Pancreas (tissue), 10 donors: ENCODE measurements at regions not wholly inside any gene's neighbourhood (a gene's known extent, or its start where the extent isn't known, plus 50 kb on each side); places are given as distances from the start of the nearest gene placed in this dataset.
A peak's percentile ranks its signal among the peaks of the same experiment; 100 is the strongest.

Source experiments
- ATAC-seq, 4 donors: fragments of 200-7000 bp; cut with Tn5 transposase; one replicate each; pipeline versions ENCODE4 v1.8.0 to v1.9.1; 2020; ENCODE audit warnings: mild to moderate bottlenecking in 4 of 4, moderate library complexity in 4 of 4
- DNase-seq, 6 donors: peaks; one replicate each; pipeline ENCODE4 v3.0.0-alpha.2; 2020
- FAIRE-seq: peaks from 2 replicates; lab custom pipeline; 2012; peaks lifted over from hg19 to GRCh38; lab: Jason Lieb, UNC
- H3K27ac ChIP-seq, 4 donors: fragments of 200-600 bp; sonication (generic); 1 replicate in 3 of 4; 2 replicates in 1 of 4; pipeline versions ENCODE4 v1.5.0 to v1.8.0; 2020
- H3K27me3 ChIP-seq, 4 donors: fragments of 200-600 bp; one replicate each; pipeline ENCODE4 v1.8.0; 2021
- H3K36me3 ChIP-seq, 3 donors: fragments of 200-600 bp; sonication (generic) in 1 of 3; one replicate each; pipeline versions ENCODE4 v1.5.0 to v1.8.0; 2020 to 2021
- H3K4me1 ChIP-seq, 3 donors: fragments of 200-600 bp; one replicate each; pipeline ENCODE4 v1.8.0; 2021
- H3K4me3 ChIP-seq, 4 donors: fragments of 200-600 bp; sonication (generic) in 2 of 4; one replicate each; pipeline versions ENCODE4 v1.5.0 to v1.8.0; 2020 to 2021
- H3K9me3 ChIP-seq, 4 donors: fragments of 200-600 bp; one replicate each; pipeline ENCODE4 v1.8.0; 2021
- WGBS, 2 donors: extraction: QIAGEN DNeasy Blood & Tissue Kit; methylation state at CpG; one replicate each; pipeline ENCODE4 v1.1.7; 2013; 5-methylcytosine and 5-hydroxymethylcytosine counted together
- intact Hi-C, 3 donors: fragments of 100-400 bp; cut with DNase I; formaldehyde crosslinking; loops; one replicate each; pipeline versions ENCODE4 v1.11.1 to v1.14.2; 2022
- TF ChIP-seq, protein P1 (sequence below), 4 donors: fragments of 200-600 bp; sonication (generic) in 3 of 4; IDR thresholded peaks; one replicate each; pipeline versions ENCODE4 v1.5.0 to v1.8.0; 2021; ENCODE audit warnings: antibody characterized with exemption in 4 of 4
- donor health status: healthy with polysubstance abuse.
- donor health status: DM: no; HTN: no; CAD: no; lungs with moderate emphysema.
- donor health status: DM: no; HTN: no; CAD: no.
- donor health status: control.
- donor health status: control.
- donor health status: Bipolar disorder and iron deficiency.
- donor health status: DM: yes; HTN: yes; CAD: no.
- donor health status: DM: no; HTN: no; CAD: no.
- donor health status: DM: no; HTN: no; CAD: no.
- donor health status: DM: yes; HTN: yes; CAD: no.

DNA sequence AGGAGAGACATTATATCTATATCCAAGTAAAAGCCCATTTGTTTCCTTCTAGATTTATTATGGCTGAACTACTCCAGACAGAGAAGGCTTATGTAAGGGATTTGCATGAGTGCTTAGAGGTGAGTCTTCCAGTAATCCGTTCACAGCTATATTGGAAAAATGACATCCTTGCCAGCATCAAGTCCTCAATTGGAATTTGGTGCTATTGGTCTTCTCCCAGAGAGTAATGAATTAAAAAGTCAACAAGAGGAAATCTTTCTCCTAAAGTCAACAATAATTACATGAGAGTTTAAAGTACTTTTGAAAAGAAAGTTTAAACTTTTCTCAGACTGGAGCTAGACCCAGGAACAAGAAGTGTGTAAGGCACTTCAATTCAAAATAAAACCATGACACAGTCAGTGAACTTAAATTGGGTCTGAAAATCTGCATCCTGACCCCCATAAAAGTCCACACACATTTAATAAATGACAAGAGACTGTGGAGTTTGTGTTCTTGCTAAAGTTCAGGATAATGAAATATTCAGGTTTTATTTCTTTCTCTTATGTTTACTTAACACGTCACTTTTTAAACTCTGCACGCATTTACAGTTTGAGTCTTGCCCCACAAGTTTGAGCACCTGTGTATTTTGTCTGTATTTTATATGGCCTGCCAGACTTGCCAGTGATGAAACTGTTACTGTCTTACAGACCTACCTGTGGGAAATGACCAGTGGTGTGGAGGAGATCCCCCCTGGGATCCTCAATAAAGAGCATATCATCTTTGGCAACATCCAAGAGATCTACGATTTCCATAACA, 268.2 kb upstream of the UMPS start:
- H3K4me3 ChIP-seq = no peak overlapping the region
- no peak overlapping the region for H3K27ac ChIP-seq
- ATAC-seq (no peak), DNase-seq (no peak), FAIRE-seq (no peak)
- H3K9me3 ChIP-seq = no peaks in the 10 kb centered on the region
- TF ChIP-seq, protein P1, sequence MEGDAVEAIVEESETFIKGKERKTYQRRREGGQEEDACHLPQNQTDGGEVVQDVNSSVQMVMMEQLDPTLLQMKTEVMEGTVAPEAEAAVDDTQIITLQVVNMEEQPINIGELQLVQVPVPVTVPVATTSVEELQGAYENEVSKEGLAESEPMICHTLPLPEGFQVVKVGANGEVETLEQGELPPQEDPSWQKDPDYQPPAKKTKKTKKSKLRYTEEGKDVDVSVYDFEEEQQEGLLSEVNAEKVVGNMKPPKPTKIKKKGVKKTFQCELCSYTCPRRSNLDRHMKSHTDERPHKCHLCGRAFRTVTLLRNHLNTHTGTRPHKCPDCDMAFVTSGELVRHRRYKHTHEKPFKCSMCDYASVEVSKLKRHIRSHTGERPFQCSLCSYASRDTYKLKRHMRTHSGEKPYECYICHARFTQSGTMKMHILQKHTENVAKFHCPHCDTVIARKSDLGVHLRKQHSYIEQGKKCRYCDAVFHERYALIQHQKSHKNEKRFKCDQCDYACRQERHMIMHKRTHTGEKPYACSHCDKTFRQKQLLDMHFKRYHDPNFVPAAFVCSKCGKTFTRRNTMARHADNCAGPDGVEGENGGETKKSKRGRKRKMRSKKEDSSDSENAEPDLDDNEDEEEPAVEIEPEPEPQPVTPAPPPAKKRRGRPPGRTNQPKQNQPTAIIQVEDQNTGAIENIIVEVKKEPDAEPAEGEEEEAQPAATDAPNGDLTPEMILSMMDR (IDR thresholded peaks at IDR 0.05) = no peak
- H3K36me3 ChIP-seq = no peaks in the 10 kb centered on the region
- no peaks in the 10 kb centered on the region for H3K27me3 ChIP-seq
- peaks cover 0 to 7% (median 4%) of the 10 kb centered on the region in 3 donors for H3K4me1 ChIP-seq
- WGBS, 2 donors = 72 to 83% methylated on average over 4 of the region's 4 CpGs
- intact Hi-C loops = loop anchor here in 1 of 3 donors (10.0 kb wide), 1 partner anchor 107 kb away; no protein-coding TSS in a partner anchor

DNA sequence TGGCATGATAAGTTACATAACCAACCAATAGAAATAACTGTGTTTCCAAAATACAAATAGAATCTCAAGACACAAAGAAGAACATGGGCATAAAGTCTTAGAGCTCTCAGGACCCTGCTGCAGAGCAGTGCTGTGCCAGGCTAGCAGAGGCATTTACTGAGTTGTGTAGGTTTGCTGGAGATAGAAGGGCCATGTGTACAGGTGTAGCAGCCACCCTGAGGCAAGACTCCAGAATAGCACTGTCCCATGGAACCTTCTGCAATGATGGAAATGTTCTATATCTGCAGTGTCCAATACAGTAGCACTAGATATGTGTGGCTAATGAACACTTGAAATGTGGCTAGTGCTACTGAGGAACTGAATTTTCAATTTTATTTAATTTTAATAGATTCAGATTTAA, 267.0 kb upstream of the UMPS start:
- intact Hi-C loops = loop anchor here in 1 of 3 donors (10.0 kb wide), 1 partner anchor 108 kb away; no protein-coding TSS in a partner anchor
- FAIRE-seq = no peak
- TF ChIP-seq, protein P1 (IDR thresholded peaks at IDR 0.05) = no peak

DNA sequence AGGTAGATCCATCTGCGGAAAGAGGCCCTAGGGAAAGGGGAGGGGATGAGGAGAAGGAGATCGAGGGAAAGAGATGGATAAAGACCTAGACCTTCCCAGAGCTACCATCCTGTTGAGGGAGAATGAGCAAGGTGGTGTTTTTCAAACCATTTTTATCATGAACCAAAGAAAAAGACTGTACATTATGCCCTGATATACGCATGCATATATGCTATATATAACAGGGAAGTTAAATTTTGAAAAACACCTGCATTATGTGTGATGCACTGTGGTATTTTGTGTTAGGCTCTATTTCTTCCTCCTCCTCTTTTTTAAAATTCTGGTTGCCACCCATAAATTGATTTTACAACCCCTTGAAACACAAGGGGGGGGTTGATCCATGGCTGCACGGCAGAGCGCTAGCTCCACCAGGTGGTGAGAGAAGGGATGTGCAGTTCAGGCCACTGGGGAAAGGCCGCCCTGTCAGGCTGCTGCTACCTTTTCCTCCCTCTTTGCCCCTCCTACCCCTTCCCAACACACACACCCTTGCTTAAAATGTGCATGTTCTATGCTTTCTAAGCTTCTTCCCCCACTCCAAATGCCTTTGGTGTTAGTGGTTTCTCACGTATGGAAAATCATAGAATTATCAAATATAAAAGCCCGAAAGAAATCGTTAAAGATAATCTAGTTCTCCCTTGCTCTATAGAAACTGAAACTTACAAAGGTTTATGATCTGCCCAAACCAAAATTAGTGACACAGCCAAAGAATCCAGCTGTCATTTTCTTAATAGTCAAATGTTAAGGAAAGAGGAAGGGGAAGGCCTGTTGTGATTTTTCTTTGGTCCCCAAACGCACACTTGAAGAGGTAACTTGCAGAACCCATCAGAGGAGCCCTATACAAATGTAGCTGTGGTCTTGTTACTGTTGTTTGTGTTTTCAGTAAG, 262.0 kb upstream of the UMPS start:
- ATAC-seq (peak; percentile 83 to 94 (median 90)), FAIRE-seq (no peak), DNase-seq (peak in 5 of 6 donors; percentile 26 to 74 (median 59))
- 68 to 71% methylated on average over 10 of the region's 10 CpGs for WGBS, 2 donors
- H3K4me3 ChIP-seq = no peak overlapping the region
- H3K9me3 ChIP-seq = no peaks in the 10 kb centered on the region
- peaks cover 0 to 7% (median 4%) of the 10 kb centered on the region in 3 donors for H3K4me1 ChIP-seq
- TF ChIP-seq, protein P1 (IDR thresholded peaks at IDR 0.05) = peak; percentile 77 to 94 (median 88)
- no peak overlapping the region for H3K27ac ChIP-seq
- intact Hi-C loops = loop anchor here in 1 of 3 donors (10.0 kb wide), 1 partner anchor 113 kb away; no protein-coding TSS in a partner anchor
- H3K36me3 ChIP-seq = no peaks in the 10 kb centered on the region
- H3K27me3 ChIP-seq = no peaks in the 10 kb centered on the region

More for the DNA sequence above, 267.0 kb upstream of the UMPS start:
- DNase-seq (no peak), ATAC-seq (no peak)
- Histone ChIP-seq H3K4me3 (no peak overlapping the region), H3K27me3 (no peaks in the 10 kb centered on the region), H3K9me3 (no peaks in the 10 kb centered on the region), H3K27ac (no peak overlapping the region), H3K36me3 (no peaks in the 10 kb centered on the region), H3K4me1 (peaks cover 0 to 7% (median 4%) of the 10 kb centered on the region in 3 donors)

DNA sequence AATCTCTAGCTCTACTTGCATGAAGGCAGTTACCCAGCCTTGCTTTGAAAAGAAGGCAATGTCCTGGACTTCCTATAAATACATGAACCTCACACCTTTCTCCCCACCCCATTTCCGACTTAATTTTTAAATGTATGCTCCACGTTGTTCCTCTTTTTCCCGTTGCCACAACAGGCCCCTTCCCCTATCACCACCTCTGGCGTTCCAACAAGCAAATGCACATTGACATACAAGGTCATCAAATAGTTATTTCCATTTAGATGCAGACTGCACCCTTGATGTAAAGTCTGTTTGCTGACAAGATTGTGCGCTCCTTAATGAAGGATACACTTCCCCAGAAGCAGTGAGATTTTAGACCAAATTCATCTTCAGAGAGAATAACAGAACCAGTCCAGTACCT, 260.7 kb upstream of the UMPS start:
- 53 to 55% methylated on average over 5 of the region's 5 CpGs for WGBS, 2 donors
- no peaks in the 10 kb centered on the region for H3K36me3 ChIP-seq
- no peak for ATAC-seq
- TF ChIP-seq, protein P1 (IDR thresholded peaks at IDR 0.05) = no peak
- DNase-seq = no peak
- no peaks in the 10 kb centered on the region for H3K9me3 ChIP-seq
- no peaks in the 10 kb centered on the region for H3K27me3 ChIP-seq
- intact Hi-C loops = loop anchor here in 1 of 3 donors (10.0 kb wide), 1 partner anchor 115 kb away; no protein-coding TSS in a partner anchor
- FAIRE-seq = no peak
- peaks cover 0 to 7% (median 4%) of the 10 kb centered on the region in 3 donors for H3K4me1 ChIP-seq
- no peak overlapping the region for H3K27ac ChIP-seq
- no peak overlapping the region for H3K4me3 ChIP-seq
